PC-3 (cell line): ENCODE measurements at regions not wholly inside any gene's neighbourhood (a gene's known extent, or its start where the extent isn't known, plus 50 kb on each side); places are given as distances from the start of the nearest gene placed in this dataset.

Experiments used
- CTCF ChIP-seq: fragments of 300-600 bp; sonication (generic); conservative IDR thresholded peaks from 2 replicates; pipeline ENCODE4 v1.5.1; 2017; ENCODE audit warnings: antibody characterized with exemption, low read depth, mild to moderate bottlenecking, low read length
- EZH2 ChIP-seq: fragments of 300-600 bp; sonication (generic); IDR thresholded peaks from one replicate; pipeline ENCODE4 v1.6.1; 2017; ENCODE audit warnings: antibody characterized with exemption, mild to moderate bottlenecking, low read length; ENCODE audit not compliant: unreplicated experiment

- TF ChIP-seq CTCF (no peak), EZH2 (no peak)
These were observed 349.6 kb downstream of the GPAT3 start for GRCh38 chr4:83885256-83886182.
